ENCODE measurements at regions not wholly inside any gene's neighbourhood (a gene's known extent, or its start where the extent isn't known, plus 50 kb on each side); places are given as distances from the start of the nearest gene placed in this dataset.

- no peaks in the 10 kb centered on the region for H3K36me3 ChIP-seq (ENCODE audit: insufficient read depth, low read length)
- no peak overlapping the region for H3K4me3 ChIP-seq (ENCODE audit: low read length)
- H3K4me2 ChIP-seq (ENCODE audit: low read length): no peak overlapping the region
- no peaks in the 10 kb centered on the region for H3K9me3 ChIP-seq (replicated peaks; ENCODE audit: low read length)
- H3K27me3 ChIP-seq (ENCODE audit: control insufficient read depth, insufficient read depth, low read length): peaks cover 5% of the 10 kb centered on the region
- H3K9ac ChIP-seq (ENCODE audit: low read depth, low read length): no peak overlapping the region
- H3K4me1 ChIP-seq (ENCODE audit: control insufficient read depth, insufficient read depth, low read length): no peaks in the 10 kb centered on the region
Measured at GRCh38 chr19:30237140-30237539, 135.0 kb upstream of the ZNF536 start.

- Histone ChIP-seq H3K4me3 (ENCODE audit: low read length) (no peak overlapping the region), H3K9me3 (replicated peaks; ENCODE audit: low read length) (no peaks in the 10 kb centered on the region), H3K4me2 (ENCODE audit: low read length) (no peak overlapping the region)
Measured at GRCh38 chr19:30240904-30241695, 131.1 kb upstream of the ZNF536 start.

GRCh38 chr19:30244533-30244932, 127.7 kb upstream of the ZNF536 start:
- Histone ChIP-seq H3K27me3 (ENCODE audit: control insufficient read depth, insufficient read depth, low read length) (no peaks in the 10 kb centered on the region), H3K4me2 (ENCODE audit: low read length) (no peak overlapping the region), H3K9ac (ENCODE audit: low read depth, low read length) (no peak overlapping the region), H3K36me3 (ENCODE audit: insufficient read depth, low read length) (no peaks in the 10 kb centered on the region), H3K9me3 (replicated peaks; ENCODE audit: low read length) (no peaks in the 10 kb centered on the region), H3K4me1 (ENCODE audit: control insufficient read depth, insufficient read depth, low read length) (no peaks in the 10 kb centered on the region), H3K4me3 (ENCODE audit: low read length) (no peak overlapping the region)

More at GRCh38 chr19:30240904-30241695, 131.1 kb upstream of the ZNF536 start:
- Histone ChIP-seq H3K4me1 (ENCODE audit: control insufficient read depth, insufficient read depth, low read length) (no peaks in the 10 kb centered on the region), H3K27me3 (ENCODE audit: control insufficient read depth, insufficient read depth, low read length) (no peaks in the 10 kb centered on the region), H3K36me3 (ENCODE audit: insufficient read depth, low read length) (no peaks in the 10 kb centered on the region), H3K9ac (ENCODE audit: low read depth, low read length) (no peak overlapping the region)

DNA sequence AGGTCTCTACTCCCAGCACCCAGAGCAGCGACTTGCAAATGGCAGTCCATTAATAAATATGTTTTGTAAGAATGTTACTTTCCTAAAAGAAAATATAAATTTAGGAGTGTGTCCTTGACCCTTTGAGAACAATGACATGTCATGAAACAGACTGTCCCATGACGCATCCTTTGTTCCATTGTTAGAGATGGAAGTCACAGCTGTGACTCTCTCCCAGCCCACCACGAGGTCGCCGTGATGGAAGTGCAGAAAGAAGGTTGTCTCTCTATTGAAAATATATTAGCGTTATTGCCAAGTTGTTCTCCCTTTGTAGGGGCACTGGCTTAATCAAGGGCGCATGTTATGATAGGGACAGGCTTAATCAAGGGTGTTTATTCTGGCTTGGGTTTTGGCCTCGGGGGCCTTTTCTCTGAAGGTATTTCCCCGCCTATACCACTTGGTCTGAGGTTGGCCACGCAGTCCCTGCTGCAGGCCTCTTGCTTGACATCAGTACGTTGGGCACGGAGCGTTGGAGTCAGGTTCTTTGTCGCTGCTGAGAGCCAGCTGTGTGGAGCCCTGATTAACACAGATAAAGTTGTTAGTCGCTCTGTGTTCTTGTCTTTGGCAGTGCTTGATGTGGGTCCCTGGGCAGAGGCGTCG, 126.7 kb upstream of the ZNF536 start:
- Histone ChIP-seq H3K27me3 (ENCODE audit: control insufficient read depth, insufficient read depth, low read length) (no peaks in the 10 kb centered on the region), H3K4me2 (ENCODE audit: low read length) (no peak overlapping the region), H3K36me3 (ENCODE audit: insufficient read depth, low read length) (no peaks in the 10 kb centered on the region), H3K9me3 (replicated peaks; ENCODE audit: low read length) (no peaks in the 10 kb centered on the region), H3K4me3 (ENCODE audit: low read length) (no peak overlapping the region), H3K4me1 (ENCODE audit: control insufficient read depth, insufficient read depth, low read length) (no peaks in the 10 kb centered on the region), H3K9ac (ENCODE audit: low read depth, low read length) (no peak overlapping the region)

DNA sequence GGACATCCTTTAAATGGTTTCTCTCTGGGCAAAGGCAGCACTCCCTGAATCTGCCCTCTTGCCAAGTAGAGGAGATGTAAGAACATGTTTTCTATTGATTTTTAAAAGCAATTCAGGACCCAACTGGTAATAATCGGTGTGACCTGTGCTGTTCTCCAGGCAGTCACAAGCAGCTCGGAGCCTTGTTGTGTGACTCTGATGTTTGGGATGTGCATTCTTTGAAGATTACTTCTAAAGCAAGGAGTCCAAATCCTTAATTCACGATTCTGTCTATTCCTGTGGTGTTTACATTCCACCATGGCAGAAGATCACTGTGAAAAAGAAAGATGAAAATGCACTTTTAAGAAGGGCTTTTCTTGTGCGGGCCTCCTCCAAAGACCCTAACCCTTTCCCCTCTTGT, 122.3 kb upstream of the ZNF536 start:
- Histone ChIP-seq H3K9me3 (replicated peaks; ENCODE audit: low read length) (no peaks in the 10 kb centered on the region), H3K4me2 (ENCODE audit: low read length) (no peak overlapping the region), H3K4me1 (ENCODE audit: control insufficient read depth, insufficient read depth, low read length) (no peaks in the 10 kb centered on the region), H3K9ac (ENCODE audit: low read depth, low read length) (no peak overlapping the region), H3K4me3 (ENCODE audit: low read length) (no peak overlapping the region), H3K27me3 (ENCODE audit: control insufficient read depth, insufficient read depth, low read length) (peaks cover 4% of the 10 kb centered on the region), H3K36me3 (ENCODE audit: insufficient read depth, low read length) (no peaks in the 10 kb centered on the region)

DNA sequence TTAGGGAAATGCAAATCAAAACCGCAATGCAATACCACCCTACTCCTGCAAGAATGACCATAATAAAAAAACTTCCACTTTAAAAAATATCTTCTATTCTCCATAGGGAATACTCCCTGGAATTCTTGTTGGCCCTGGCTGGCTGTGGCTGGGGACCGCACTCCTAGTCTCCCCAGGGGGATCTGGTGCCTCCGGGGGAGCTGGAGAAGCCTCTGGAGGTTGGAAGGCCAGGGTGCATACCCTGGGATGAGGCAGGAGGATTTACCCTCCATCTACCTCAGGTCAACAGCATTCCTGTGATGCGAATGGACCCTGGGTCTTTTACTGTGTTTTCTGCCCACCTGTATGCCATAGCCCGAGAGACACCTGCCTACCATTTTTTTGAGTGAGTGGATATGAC, 120.0 kb upstream of the ZNF536 start:
- Histone ChIP-seq H3K9me3 (replicated peaks; ENCODE audit: low read length) (no peaks in the 10 kb centered on the region), H3K27me3 (ENCODE audit: control insufficient read depth, insufficient read depth, low read length) (peaks cover 4% of the 10 kb centered on the region), H3K4me3 (ENCODE audit: low read length) (no peak overlapping the region), H3K4me2 (ENCODE audit: low read length) (no peak overlapping the region), H3K36me3 (ENCODE audit: insufficient read depth, low read length) (no peaks in the 10 kb centered on the region), H3K4me1 (ENCODE audit: control insufficient read depth, insufficient read depth, low read length) (no peaks in the 10 kb centered on the region), H3K9ac (ENCODE audit: low read depth, low read length) (no peak overlapping the region)

DNA sequence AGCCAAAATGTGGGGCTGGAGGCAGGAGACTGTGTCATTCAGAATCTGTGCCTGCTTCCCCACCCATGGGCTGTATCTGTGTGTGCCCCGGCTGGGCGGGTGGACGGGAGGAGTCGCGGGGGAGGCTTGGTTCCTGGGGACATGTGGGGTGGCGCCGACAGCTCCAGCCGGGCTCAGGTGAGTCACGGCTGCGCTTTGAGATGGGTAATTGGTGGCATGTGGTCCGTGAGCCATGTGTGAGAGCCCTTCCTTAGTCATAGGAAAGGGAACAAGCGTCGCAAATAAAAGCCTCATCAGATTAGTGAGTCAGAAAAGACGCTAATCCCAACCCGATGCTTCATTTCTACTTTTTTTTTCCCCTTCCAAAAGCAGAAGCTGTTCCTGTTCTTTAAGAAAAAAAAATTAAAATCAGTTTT, 118.6 kb upstream of the ZNF536 start:
- Histone ChIP-seq H3K9ac (ENCODE audit: low read depth, low read length) (no peak overlapping the region), H3K9me3 (replicated peaks; ENCODE audit: low read length) (no peaks in the 10 kb centered on the region), H3K4me3 (ENCODE audit: low read length) (no peak overlapping the region), H3K36me3 (ENCODE audit: insufficient read depth, low read length) (no peaks in the 10 kb centered on the region), H3K4me1 (ENCODE audit: control insufficient read depth, insufficient read depth, low read length) (no peaks in the 10 kb centered on the region), H3K4me2 (ENCODE audit: low read length) (no peak overlapping the region), H3K27me3 (ENCODE audit: control insufficient read depth, insufficient read depth, low read length) (peaks cover 4% of the 10 kb centered on the region)

DNA sequence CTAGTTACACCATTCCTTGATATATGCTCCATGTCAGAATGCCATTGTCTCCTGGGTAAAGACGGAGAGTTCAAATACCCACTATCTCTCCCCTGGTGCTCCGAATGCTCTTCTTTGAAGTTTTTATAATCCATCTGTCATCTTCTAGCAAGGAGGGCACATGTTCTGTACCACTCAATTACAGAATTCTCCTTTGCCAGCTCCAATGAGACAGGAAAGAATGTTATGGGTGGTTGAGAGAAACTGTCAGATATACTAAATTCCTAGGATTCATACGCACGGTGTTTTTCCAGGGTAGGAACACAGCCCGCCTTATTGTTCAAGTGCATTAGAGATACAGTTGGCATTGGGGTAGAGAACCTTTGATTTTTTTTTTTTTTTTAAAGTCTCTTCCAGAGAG, 118.0 kb upstream of the ZNF536 start:
- no peaks in the 10 kb centered on the region for H3K4me1 ChIP-seq (ENCODE audit: control insufficient read depth, insufficient read depth, low read length)
- H3K9ac ChIP-seq (ENCODE audit: low read depth, low read length): no peak overlapping the region
- no peaks in the 10 kb centered on the region for H3K9me3 ChIP-seq (replicated peaks; ENCODE audit: low read length)
- H3K27me3 ChIP-seq (ENCODE audit: control insufficient read depth, insufficient read depth, low read length): peaks cover 4% of the 10 kb centered on the region
- H3K36me3 ChIP-seq (ENCODE audit: insufficient read depth, low read length): no peaks in the 10 kb centered on the region
- no peak overlapping the region for H3K4me3 ChIP-seq (ENCODE audit: low read length)
- H3K4me2 ChIP-seq (ENCODE audit: low read length): no peak overlapping the region

GRCh38 chr19:30254789-30255188, 117.4 kb upstream of the ZNF536 start:
- Histone ChIP-seq H3K4me3 (ENCODE audit: low read length) (no peak overlapping the region), H3K9ac (ENCODE audit: low read depth, low read length) (no peak overlapping the region), H3K27me3 (ENCODE audit: control insufficient read depth, insufficient read depth, low read length) (peaks cover 4% of the 10 kb centered on the region), H3K4me2 (ENCODE audit: low read length) (no peak overlapping the region), H3K9me3 (replicated peaks; ENCODE audit: low read length) (no peaks in the 10 kb centered on the region), H3K4me1 (ENCODE audit: control insufficient read depth, insufficient read depth, low read length) (no peaks in the 10 kb centered on the region), H3K36me3 (ENCODE audit: insufficient read depth, low read length) (no peaks in the 10 kb centered on the region)

- H3K4me1 ChIP-seq (ENCODE audit: control insufficient read depth, insufficient read depth, low read length): no peaks in the 10 kb centered on the region
- H3K9me3 ChIP-seq (replicated peaks; ENCODE audit: low read length): no peaks in the 10 kb centered on the region
- H3K4me2 ChIP-seq (ENCODE audit: low read length): no peak overlapping the region
- no peaks in the 10 kb centered on the region for H3K36me3 ChIP-seq (ENCODE audit: insufficient read depth, low read length)
- no peak overlapping the region for H3K4me3 ChIP-seq (ENCODE audit: low read length)
- H3K9ac ChIP-seq (ENCODE audit: low read depth, low read length): no peak overlapping the region
- peaks cover 4% of the 10 kb centered on the region for H3K27me3 ChIP-seq (ENCODE audit: control insufficient read depth, insufficient read depth, low read length)
Measured at GRCh38 chr19:30255791-30256495, 116.2 kb upstream of the ZNF536 start.

DNA sequence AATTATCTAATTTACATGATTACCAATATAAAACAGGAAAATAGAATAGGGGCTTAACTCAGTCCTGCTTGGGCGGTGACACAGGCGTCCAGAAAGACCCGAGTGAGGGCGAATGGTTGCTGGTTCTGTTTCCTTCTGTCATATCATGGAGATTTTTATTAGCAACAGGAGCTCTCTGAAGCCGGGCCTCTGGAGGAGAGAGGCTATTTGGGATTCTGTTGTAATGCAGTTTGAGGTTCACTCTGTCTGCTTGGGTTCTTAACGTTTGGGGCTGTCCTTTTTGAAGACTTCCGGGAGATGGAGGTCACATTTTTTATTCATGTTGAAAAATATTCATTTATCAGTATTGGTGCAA, 115.7 kb upstream of the ZNF536 start:
- Histone ChIP-seq H3K9ac (ENCODE audit: low read depth, low read length) (no peak overlapping the region), H3K36me3 (ENCODE audit: insufficient read depth, low read length) (no peaks in the 10 kb centered on the region), H3K4me2 (ENCODE audit: low read length) (no peak overlapping the region), H3K4me1 (ENCODE audit: control insufficient read depth, insufficient read depth, low read length) (no peaks in the 10 kb centered on the region), H3K9me3 (replicated peaks; ENCODE audit: low read length) (no peaks in the 10 kb centered on the region), H3K27me3 (ENCODE audit: control insufficient read depth, insufficient read depth, low read length) (peaks cover 4% of the 10 kb centered on the region), H3K4me3 (ENCODE audit: low read length) (no peak overlapping the region)
